PC-3 (cell line): ENCODE measurements at regions not wholly inside any gene's neighbourhood (a gene's known extent, or its start where the extent isn't known, plus 50 kb on each side); places are given as distances from the start of the nearest gene placed in this dataset.

Experiments
- EZH2phosphoT487 ChIP-seq: fragments of 300-600 bp; sonication (generic); IDR thresholded peaks from 2 replicates; pipeline ENCODE4 v1.6.1; 2018; ENCODE audit warnings: mild to moderate bottlenecking, antibody characterized with exemption, low read length, borderline replicate concordance
- TF ChIP-seq, protein P1 (sequence below): fragments of 300-600 bp; sonication (generic); conservative IDR thresholded peaks from 2 replicates; pipeline ENCODE4 v1.5.1; 2017; ENCODE audit warnings: antibody characterized with exemption, low read depth, mild to moderate bottlenecking, low read length

DNA sequence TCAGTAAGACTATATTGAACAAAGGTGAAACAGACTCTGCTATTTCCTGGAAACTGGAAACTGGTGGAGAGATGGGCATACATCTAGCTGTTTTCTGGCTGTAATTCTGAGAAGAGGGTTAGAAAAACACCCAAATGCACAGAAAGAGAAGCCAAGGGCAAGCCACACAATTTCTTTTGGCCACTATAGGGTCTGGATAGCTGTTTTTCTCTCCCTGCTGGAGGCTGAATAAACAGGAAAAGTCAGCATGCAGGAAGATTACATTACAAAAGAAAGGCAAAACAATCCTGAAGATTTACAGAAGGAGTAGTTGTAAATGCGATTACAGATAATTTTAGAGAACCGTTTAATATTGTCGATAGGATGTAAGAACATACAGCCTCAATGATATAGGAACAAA is 186.2 kb upstream of the REG3G start:
- TF ChIP-seq, protein P1, sequence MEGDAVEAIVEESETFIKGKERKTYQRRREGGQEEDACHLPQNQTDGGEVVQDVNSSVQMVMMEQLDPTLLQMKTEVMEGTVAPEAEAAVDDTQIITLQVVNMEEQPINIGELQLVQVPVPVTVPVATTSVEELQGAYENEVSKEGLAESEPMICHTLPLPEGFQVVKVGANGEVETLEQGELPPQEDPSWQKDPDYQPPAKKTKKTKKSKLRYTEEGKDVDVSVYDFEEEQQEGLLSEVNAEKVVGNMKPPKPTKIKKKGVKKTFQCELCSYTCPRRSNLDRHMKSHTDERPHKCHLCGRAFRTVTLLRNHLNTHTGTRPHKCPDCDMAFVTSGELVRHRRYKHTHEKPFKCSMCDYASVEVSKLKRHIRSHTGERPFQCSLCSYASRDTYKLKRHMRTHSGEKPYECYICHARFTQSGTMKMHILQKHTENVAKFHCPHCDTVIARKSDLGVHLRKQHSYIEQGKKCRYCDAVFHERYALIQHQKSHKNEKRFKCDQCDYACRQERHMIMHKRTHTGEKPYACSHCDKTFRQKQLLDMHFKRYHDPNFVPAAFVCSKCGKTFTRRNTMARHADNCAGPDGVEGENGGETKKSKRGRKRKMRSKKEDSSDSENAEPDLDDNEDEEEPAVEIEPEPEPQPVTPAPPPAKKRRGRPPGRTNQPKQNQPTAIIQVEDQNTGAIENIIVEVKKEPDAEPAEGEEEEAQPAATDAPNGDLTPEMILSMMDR: no peak
- TF ChIP-seq EZH2phosphoT487: no peak
